ENCODE measurements at regions not wholly inside any gene's neighbourhood (a gene's known extent, or its start where the extent isn't known, plus 50 kb on each side); places are given as distances from the start of the nearest gene placed in this dataset.

DNA sequence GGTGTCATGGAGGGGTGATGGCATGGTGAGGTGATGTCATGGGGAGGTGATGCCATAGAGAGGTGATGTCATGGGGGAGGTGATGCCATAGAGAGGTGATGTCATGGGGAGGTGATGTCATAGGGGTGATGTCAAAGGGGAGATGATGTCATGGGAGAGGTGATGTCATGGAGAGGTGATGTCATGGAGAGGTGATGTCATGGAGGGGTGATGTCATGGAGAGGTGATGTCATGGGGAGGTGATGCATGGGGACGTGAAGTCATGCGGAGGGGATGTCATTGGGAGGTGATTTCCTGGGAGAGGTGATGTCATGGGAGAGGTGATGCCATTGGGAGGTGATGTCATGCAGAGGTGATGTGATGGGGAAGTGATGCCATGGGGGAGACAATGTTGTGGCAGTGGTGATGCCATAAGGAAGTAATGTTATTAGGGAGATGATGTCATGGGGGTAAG lies 92.1 kb upstream of the C1orf174 start:
- H3K36me3 Mint-ChIP-seq (ENCODE audit: low read depth), result peaks cover 7% of the 10 kb centered on the region
- H3K4me1 Mint-ChIP-seq (ENCODE audit: low read depth), result no peaks in the 10 kb centered on the region
- H3K4me3 Mint-ChIP-seq, result no peak overlapping the region
- TF ChIP-seq, protein P1, sequence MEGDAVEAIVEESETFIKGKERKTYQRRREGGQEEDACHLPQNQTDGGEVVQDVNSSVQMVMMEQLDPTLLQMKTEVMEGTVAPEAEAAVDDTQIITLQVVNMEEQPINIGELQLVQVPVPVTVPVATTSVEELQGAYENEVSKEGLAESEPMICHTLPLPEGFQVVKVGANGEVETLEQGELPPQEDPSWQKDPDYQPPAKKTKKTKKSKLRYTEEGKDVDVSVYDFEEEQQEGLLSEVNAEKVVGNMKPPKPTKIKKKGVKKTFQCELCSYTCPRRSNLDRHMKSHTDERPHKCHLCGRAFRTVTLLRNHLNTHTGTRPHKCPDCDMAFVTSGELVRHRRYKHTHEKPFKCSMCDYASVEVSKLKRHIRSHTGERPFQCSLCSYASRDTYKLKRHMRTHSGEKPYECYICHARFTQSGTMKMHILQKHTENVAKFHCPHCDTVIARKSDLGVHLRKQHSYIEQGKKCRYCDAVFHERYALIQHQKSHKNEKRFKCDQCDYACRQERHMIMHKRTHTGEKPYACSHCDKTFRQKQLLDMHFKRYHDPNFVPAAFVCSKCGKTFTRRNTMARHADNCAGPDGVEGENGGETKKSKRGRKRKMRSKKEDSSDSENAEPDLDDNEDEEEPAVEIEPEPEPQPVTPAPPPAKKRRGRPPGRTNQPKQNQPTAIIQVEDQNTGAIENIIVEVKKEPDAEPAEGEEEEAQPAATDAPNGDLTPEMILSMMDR (IDR thresholded peaks at IDR 0.05), result no peak
- H3K9me3 Mint-ChIP-seq, result peaks cover 51% of the 10 kb centered on the region
- no peak overlapping the region for H3K27ac Mint-ChIP-seq
- peaks cover 2% of the 10 kb centered on the region; the same call in 1 of the 2 replicates for H3K27me3 Mint-ChIP-seq (ENCODE audit: insufficient read depth)
- no peak for DNase-seq

DNA sequence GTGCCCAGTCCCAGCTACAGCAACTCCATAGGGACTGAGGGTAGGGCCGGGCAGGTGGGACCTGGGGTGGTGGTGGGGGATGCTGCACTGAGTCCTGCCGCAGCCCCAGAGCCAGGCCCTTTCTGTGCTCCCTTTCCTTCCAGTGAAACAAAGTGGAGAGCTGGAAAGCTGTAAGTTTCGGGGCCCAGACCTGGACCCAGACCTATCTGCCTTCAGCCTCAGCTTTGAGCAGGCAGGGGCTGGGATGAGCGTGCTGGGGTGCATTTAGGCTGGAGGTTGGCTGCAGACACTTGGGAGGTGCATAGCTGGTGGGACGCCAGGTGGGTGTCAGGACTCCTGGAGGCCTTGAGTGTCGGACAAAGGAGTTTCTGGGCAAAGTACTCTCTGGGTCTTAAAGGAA lies 92.7 kb upstream of the C1orf174 start:
- H3K27me3 Mint-ChIP-seq (ENCODE audit: insufficient read depth), result peaks cover 2% of the 10 kb centered on the region; the same call in 1 of the 2 replicates
- TF ChIP-seq, protein P1 (IDR thresholded peaks at IDR 0.05), result no peak
- no peak for DNase-seq
- H3K4me3 Mint-ChIP-seq, result no peak overlapping the region
- peaks cover 55% of the 10 kb centered on the region for H3K9me3 Mint-ChIP-seq
- no peak overlapping the region for H3K27ac Mint-ChIP-seq
- H3K36me3 Mint-ChIP-seq (ENCODE audit: low read depth), result peaks cover 7% of the 10 kb centered on the region
- H3K4me1 Mint-ChIP-seq (ENCODE audit: low read depth), result no peaks in the 10 kb centered on the region

DNA sequence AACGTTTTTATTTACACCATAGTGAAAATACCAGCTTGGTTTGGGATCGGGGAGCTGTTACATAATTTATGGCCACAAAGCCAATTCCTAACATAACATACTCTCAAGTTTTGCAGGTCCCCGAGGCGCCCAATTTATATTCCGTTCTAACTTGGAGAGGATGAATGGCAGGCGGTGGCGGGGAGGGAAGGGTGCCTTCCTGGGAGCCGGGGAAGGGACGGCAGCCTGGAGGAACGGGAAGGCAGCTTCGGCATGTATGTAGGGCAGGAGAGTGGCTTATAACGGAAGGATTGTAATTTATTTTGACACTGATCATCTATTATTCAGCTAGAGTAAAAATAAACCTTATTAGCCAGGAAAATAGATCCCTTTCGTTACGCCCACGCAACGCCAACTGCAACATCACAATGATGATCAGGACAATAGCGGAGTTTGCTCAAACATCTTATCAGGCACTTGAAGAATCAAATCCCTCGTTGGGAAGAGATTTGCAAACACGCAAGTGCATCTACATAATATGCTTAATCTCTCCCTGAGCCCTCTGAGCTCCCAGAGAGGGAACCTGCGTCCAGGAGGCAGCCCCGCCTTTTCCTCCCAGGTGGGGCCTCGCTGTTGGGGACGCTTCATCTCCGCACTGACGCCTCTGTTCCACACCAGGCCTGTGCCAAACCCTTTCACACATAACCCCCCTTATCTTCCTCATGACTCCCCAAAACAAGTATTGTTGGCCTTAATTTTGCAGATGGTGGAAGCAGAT lies 93.7 kb upstream of the C1orf174 start:
- Mint-ChIP-seq H3K27me3 (ENCODE audit: insufficient read depth) (peaks cover 2% of the 10 kb centered on the region; the same call in 1 of the 2 replicates), H3K36me3 (ENCODE audit: low read depth) (peaks cover 7% of the 10 kb centered on the region), H3K9me3 (peaks cover 66% of the 10 kb centered on the region), H3K4me3 (no peak overlapping the region), H3K27ac (no peak overlapping the region), H3K4me1 (ENCODE audit: low read depth) (no peaks in the 10 kb centered on the region)
- no peak for DNase-seq
- TF ChIP-seq, protein P1 (IDR thresholded peaks at IDR 0.05), result no peak

DNA sequence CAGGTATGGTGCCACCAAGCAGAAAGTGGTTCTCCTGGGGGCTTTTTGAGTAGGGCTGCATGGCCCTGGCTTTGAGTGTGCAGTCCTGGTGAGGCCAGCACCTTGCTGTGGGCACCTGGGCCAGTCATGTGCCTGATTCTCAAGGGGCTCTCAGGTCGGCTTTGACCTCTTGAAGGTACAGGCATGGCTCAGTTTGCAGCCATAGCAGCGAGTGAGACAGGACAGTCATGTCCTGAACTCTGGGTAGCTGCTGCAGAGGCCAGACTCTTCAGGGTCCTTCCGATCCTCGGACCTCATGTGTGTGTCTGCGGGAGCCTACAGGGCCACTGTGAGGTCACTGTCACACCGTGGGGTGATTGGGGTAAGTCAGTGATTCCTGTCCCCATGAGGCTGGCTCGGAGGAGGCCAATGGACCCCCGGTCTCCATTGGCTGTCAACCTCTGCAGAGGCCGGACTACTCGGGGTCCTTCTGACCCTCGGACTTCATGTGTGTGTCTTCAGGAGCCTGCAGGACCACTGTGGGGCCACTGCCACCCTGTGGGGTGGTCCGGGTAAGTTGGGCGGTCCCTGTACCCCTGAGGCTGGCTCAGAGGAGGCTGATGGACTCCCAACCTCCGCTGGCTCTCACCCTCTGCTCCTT lies 95.2 kb upstream of the C1orf174 start:
- Mint-ChIP-seq H3K4me3 (no peak overlapping the region), H3K9me3 (peaks cover 62% of the 10 kb centered on the region), H3K4me1 (ENCODE audit: low read depth) (no peaks in the 10 kb centered on the region), H3K27ac (no peak overlapping the region), H3K27me3 (ENCODE audit: insufficient read depth) (peaks cover 2% of the 10 kb centered on the region), H3K36me3 (ENCODE audit: low read depth) (peaks cover 7% of the 10 kb centered on the region)
- TF ChIP-seq, protein P1 (IDR thresholded peaks at IDR 0.05), result no peak
- DNase-seq, result no peak

DNA sequence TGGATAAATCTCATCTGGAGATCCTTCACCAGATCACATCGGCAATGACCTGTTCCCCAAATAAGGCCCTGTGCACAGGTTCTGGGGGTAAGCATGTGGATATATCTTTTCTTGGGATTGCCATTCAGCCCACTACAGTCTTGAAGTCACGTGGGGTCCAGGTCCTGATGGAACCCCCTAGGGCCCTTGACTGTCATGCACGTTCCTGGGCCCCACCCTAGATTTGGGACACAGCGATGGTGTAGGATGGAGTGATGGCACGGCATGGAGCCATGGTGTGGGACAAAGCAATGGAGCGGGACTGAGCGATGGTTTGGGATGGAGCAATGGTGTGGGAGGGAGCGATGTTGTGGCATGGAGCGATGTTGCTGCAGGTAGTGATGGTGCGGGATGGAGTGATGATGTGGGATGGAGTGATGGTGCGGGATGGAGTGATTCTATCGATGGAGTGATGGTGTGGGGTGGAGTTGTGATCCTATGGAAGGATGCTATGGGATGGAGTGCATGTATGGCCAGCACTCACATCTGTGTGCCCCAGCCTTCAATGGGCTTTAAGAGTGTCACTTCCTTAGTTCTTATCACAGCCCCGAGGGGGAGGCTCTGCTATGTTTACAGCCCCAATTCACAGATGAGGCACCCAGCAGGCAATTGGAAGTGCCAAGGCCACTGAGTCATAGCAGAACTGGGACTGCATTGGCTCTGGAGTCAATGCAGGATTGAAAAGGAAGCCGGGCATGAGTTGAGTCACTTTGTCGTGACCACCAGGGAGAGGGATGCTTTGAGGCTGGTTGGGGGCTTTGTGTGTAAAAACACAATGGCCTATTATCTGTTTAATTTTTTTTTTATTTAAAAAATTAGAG lies 97.0 kb upstream of the C1orf174 start:
- no peak overlapping the region for H3K4me3 Mint-ChIP-seq
- DNase-seq, result no peak
- peaks cover 65% of the 10 kb centered on the region for H3K9me3 Mint-ChIP-seq
- no peak overlapping the region for H3K27ac Mint-ChIP-seq
- no peaks in the 10 kb centered on the region for H3K4me1 Mint-ChIP-seq (ENCODE audit: low read depth)
- peaks cover 2% of the 10 kb centered on the region for H3K27me3 Mint-ChIP-seq (ENCODE audit: insufficient read depth)
- H3K36me3 Mint-ChIP-seq (ENCODE audit: low read depth), result peaks cover 7% of the 10 kb centered on the region
- TF ChIP-seq, protein P1 (IDR thresholded peaks at IDR 0.05), result no peak
